Transverse colon (tissue), 4 donors: ENCODE measurements at regions not wholly inside any gene's neighbourhood (a gene's known extent, or its start where the extent isn't known, plus 50 kb on each side); places are given as distances from the start of the nearest gene placed in this dataset.

Experiments
- DNase-seq: peaks from one replicate; pipeline ENCODE4 v3.0.0-alpha.2; 2019
- H3K27ac ChIP-seq, 4 donors: fragments of 200-600 bp; sonication (generic); 2 replicates each; pipeline ENCODE4 v1.5.1; 2016 to 2018; ENCODE audit warnings: inconsistent platforms in 4 of 4
- H3K27me3 ChIP-seq: fragments of 200-600 bp; sonication (generic); 2 replicates; pipeline ENCODE4 v1.5.1; 2017; ENCODE audit warnings: inconsistent platforms
- H3K36me3 ChIP-seq, 4 donors: fragments of 200-600 bp; sonication (generic); 2 replicates each; pipeline ENCODE4 v1.5.1; 2017 to 2019; ENCODE audit warnings: inconsistent platforms in 4 of 4
- H3K4me1 ChIP-seq, 4 donors: fragments of 200-600 bp; sonication (generic); 2 replicates each; pipeline ENCODE4 v1.5.1; 2017 to 2020; ENCODE audit warnings: inconsistent platforms in 4 of 4
- H3K4me3 ChIP-seq, 4 donors: fragments of 200-600 bp; sonication (generic); 1 replicate in 1 of 4; 2 replicates in 3 of 4; pipeline versions ENCODE4 v1.5.1 to v1.6.1; 2017 to 2019; ENCODE audit warnings: inconsistent platforms in 4 of 4
- H3K9me3 ChIP-seq, 2 donors: fragments of 200-600 bp; sonication (generic); 2 replicates each; pipeline ENCODE4 v1.5.1; 2017 to 2019; ENCODE audit warnings: inconsistent platforms in 2 of 2
- CTCF ChIP-seq, 5 experiments: fragments of 200-600 bp in 3 of 5; fragments of 450-650 bp in 2 of 5; sonication (generic) in 3 of 5; IDR thresholded peaks; 1 replicate in 2 of 5; 2 replicates in 3 of 5; pipeline ENCODE4 v1.5.1; 2016 to 2017; ENCODE audit warnings: antibody characterized with exemption in 5 of 5, inconsistent platforms in 3 of 5, mild to moderate bottlenecking in 2 of 5, moderate library complexity in 1 of 5
- EP300 ChIP-seq: sonication (generic); formaldehyde crosslinking; IDR thresholded peaks from one replicate; pipeline ENCODE4 v1.6.1; 2017; ENCODE audit warnings: antibody characterized with exemption, low read depth
- POLR2A ChIP-seq: fragments of 450-650 bp; IDR thresholded peaks from one replicate; pipeline ENCODE4 v1.6.1; 2016; ENCODE audit warnings: antibody characterized with exemption, mild to moderate bottlenecking, moderate library complexity
- POLR2AphosphoS5 ChIP-seq, 3 donors: sonication (generic); formaldehyde crosslinking; IDR thresholded peaks; one replicate each; pipeline ENCODE4 v1.6.1; 2016; ENCODE audit warnings: antibody characterized with exemption in 3 of 3
- WGBS, 2 donors: methylation state at CpG; one replicate each; pipeline ENCODE4 v1.1.5; 2018; ENCODE audit warnings: low coverage in 1 of 2; 5-methylcytosine and 5-hydroxymethylcytosine counted together
- in situ Hi-C, 4 donors: fragments of 200-750 bp; cut with MboI; loops; one replicate each; pipeline versions ENCODE4 v1.15.0 to v1.15.1; 2017; ENCODE audit warnings: low sequenced_read_pairs in 3 of 4, low pct_ligation_motif_present in 1 of 4, low pct_unique_long_range_greater_than_20kb in 1 of 4
- intact Hi-C: fragments of 100-400 bp; cut with DNase I; formaldehyde crosslinking; loops from one replicate; pipeline ENCODE4 v1.15.1; 2023; ENCODE audit warnings: low total_unique reads

GRCh38 chr1:38436006-38436405, 389.4 kb upstream of the POU3F1 start:
- in situ Hi-C loops, result no loop called here
- TF ChIP-seq POLR2A (no peak), POLR2AphosphoS5 (IDR thresholded peaks at IDR 0.05) (no peak), EP300 (no peak), CTCF (IDR thresholded peaks at IDR 0.05) (no peak)
- Histone ChIP-seq H3K27ac (no peak overlapping the region), H3K36me3 (no peaks in the 10 kb centered on the region), H3K4me3 (no peak overlapping the region), H3K9me3 (no peaks in the 10 kb centered on the region), H3K27me3 (peaks cover 8% of the 10 kb centered on the region), H3K4me1 (no peaks in the 10 kb centered on the region)
- WGBS, 2 donors, result 82 to 85% methylated on average over 8 to 9 of the region's 9 CpGs
- no peak for DNase-seq
- intact Hi-C loops, result no loop called here

- H3K27ac ChIP-seq, result no peak overlapping the region
- 67 to 100% methylated on average over 1 to 10 of the region's 10 CpGs for WGBS, 2 donors
- in situ Hi-C loops, result no loop called here
These were observed 386.6 kb upstream of the POU3F1 start for GRCh38 chr1:38433084-38433722.

GRCh38 chr1:38431535-38432376, 385.2 kb upstream of the POU3F1 start:
- Histone ChIP-seq H3K4me1 (no peaks in the 10 kb centered on the region), H3K4me3 (no peak overlapping the region), H3K36me3 (no peaks in the 10 kb centered on the region), H3K9me3 (no peaks in the 10 kb centered on the region), H3K27ac (no peak overlapping the region), H3K27me3 (peaks cover 4% of the 10 kb centered on the region)
- intact Hi-C loops, result no loop called here
- DNase-seq, result no peak
- TF ChIP-seq CTCF (IDR thresholded peaks at IDR 0.05), result no peak
- in situ Hi-C loops, result no loop called here
- WGBS, 2 donors, result 43 to 48% methylated on average over 2 to 3 of the region's 3 CpGs

More at GRCh38 chr1:38433084-38433722, 386.6 kb upstream of the POU3F1 start:
- TF ChIP-seq POLR2AphosphoS5 (IDR thresholded peaks at IDR 0.05) (no peak), POLR2A (no peak), EP300 (no peak), CTCF (IDR thresholded peaks at IDR 0.05) (no peak)
- intact Hi-C loops, result no loop called here
- Histone ChIP-seq H3K27me3 (peaks cover 4% of the 10 kb centered on the region), H3K4me1 (no peaks in the 10 kb centered on the region), H3K36me3 (no peaks in the 10 kb centered on the region), H3K4me3 (no peak overlapping the region), H3K9me3 (no peaks in the 10 kb centered on the region)
- DNase-seq, result no peak

GRCh38 chr1:38430949-38431348, 384.4 kb upstream of the POU3F1 start:
- in situ Hi-C loops, result no loop called here

More at GRCh38 chr1:38430949-38431348, 384.4 kb upstream of the POU3F1 start:
- no peak overlapping the region for H3K4me3 ChIP-seq
- TF ChIP-seq EP300 (no peak), POLR2AphosphoS5 (IDR thresholded peaks at IDR 0.05) (no peak), POLR2A (no peak), CTCF (IDR thresholded peaks at IDR 0.05) (no peak)
- H3K9me3 ChIP-seq, result no peaks in the 10 kb centered on the region
- H3K4me1 ChIP-seq, result no peaks in the 10 kb centered on the region
- DNase-seq, result no peak
- no peaks in the 10 kb centered on the region for H3K36me3 ChIP-seq
- intact Hi-C loops, result no loop called here
- no peak overlapping the region for H3K27ac ChIP-seq
- peaks cover 4% of the 10 kb centered on the region for H3K27me3 ChIP-seq
